Activated CD4-positive, CD25-positive, alpha-beta regulatory T cell treated with anti-CD3 and anti-CD28 coated beads, Interleukin-2, amount 50 U/mL, for 24 hours (primary cell): ENCODE measurements at regions not wholly inside any gene's neighbourhood (a gene's known extent, or its start where the extent isn't known, plus 50 kb on each side); places are given as distances from the start of the nearest gene placed in this dataset.
"Not testable (repeated sequence)": the region's sequence is repeated elsewhere in the genome, so short reads cannot be mapped to it uniquely, and the experiment has no call there.

ENCODE experiments used
- ATAC-seq, 2 donors: fragments of 150-1000 bp; cut with Tn5 transposase; one replicate each; pipeline ENCODE4 v1.10.0; 2021; ENCODE audit warnings: mild to moderate bottlenecking in 1 of 2, moderate library complexity in 1 of 2

DNA sequence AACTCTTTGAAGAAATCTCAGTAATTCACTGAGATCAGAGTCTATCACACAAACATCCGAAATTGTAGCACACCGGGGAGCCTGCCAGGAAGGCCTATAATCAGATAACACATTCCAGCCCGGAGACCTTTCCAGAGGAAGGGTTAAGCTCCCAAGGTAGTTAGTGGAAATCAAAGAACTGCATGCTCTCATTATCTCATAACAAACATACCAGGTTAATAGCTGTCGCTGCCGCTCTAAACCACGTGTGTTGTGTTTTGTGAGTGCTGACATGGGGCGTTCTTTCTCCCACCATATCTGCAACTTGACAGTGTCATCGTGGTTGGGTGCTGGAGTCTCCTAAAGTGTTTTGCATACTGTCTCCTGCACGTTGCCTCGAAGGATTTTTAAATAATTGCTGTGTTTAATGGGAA is 120.7 kb upstream of the CARD11 start:
- no peak for ATAC-seq

DNA sequence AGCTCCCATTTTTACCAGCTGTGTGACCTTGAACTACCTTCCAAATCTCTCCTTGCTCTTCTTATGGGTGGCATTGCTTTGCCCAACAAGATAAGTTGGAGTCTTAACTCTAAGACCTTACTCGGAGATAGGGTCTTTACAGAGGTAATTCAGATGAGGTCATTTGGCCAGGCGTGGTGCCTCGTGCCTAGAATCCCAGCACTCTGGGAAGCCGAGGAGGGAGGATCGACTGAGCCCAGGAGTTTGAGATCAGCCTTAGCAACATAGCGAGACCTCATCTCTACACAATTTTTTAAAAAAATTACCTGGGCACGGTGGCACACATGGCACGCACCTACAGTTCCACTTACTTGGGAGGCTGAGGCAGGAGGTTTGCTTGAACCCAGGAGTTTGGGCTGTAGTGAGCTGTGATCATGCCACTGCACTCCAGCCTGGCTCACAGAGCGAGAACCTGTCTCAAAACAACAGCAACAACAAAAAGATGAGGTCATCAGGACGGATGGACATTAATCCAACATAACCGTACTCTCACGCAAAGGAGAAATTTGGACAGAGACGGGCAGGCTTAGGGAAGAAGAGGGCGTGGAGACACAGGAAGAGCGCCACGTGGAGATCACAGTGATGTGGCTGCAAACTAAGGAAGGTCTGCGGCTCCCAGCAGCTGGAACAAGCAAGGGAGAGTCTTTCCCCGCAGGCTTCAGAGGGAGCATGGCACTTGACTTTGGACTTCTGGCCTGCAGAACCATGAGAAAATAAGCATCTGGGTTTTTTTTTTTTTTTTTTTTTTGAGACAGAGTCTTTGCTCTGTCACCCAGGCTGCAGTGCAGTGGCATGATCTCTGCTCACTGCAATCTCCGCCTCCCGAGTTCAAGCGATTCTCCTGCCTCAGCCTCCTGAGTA is 122.3 kb upstream of the CARD11 start:
- no peak for ATAC-seq

DNA sequence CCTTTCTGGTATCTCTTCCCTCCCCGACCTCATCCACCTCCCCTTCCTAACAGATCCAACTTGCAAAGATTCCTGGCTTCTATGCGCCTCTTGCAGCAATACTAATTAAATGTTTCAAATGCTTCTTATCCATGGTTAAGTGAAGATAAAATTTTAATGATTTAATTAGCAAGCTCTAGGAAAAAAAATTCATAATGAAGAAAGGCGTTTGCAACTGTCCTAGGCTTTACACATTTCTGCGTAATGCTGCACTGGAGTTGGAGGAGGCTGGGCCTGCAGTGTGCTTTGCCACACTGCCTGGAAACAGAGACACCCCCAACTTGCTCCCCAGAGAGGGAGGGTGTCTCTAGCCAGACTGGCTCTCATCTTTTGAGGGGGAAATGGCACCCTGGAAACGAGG is 123.9 kb upstream of the CARD11 start:
- no peak for ATAC-seq

DNA sequence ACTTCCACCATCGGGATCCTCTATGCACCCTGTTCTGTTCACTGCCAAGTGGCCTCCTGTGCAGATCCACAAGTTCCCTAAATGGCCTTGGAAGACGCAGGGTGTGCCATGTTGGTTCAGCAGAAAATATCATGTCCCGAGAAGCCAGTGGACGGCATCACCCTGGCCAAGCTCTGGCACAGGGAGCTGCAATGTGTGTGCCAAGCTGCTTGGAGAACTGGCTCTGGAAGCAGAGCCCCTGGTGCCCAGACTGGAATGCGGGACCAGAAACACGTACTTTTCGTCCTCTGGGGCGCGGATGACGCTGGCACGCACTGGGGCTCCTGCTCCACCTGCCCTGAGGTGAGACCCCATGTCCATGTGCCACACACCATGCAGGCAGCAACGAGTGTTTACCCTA is 124.7 kb upstream of the CARD11 start:
- no peak for ATAC-seq

DNA sequence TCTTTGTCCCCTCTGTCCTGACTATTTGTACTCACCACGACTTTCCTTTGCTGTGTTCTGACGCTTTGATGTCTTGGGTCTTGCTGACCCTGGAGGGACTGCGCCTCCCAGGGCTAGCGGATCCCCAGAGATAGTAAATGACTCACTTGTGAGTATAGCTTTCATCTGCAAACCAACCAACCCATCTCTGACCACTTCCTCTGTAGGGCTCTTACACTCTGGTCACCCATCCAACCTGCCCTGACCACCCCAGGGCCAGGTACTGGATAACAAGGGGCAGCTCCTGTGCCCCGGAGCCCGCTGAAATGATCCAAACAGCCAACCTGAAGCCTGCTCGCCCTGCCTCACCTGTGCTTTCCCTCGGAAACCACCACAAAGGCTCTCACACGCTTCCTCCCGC is 125.2 kb upstream of the CARD11 start:
- no peak for ATAC-seq

GRCh38 chr7:3172768-3173280 is 128.2 kb upstream of the SDK1 start:
- no peak for ATAC-seq

GRCh38 chr7:3174515-3175284 is 126.4 kb upstream of the SDK1 start:
- ATAC-seq = no peak

GRCh38 chr7:3175285-3175902 is 125.7 kb upstream of the SDK1 start:
- no peak for ATAC-seq

- ATAC-seq = no peak
Measured at GRCh38 chr7:3176112-3177000, 124.7 kb upstream of the SDK1 start.

DNA sequence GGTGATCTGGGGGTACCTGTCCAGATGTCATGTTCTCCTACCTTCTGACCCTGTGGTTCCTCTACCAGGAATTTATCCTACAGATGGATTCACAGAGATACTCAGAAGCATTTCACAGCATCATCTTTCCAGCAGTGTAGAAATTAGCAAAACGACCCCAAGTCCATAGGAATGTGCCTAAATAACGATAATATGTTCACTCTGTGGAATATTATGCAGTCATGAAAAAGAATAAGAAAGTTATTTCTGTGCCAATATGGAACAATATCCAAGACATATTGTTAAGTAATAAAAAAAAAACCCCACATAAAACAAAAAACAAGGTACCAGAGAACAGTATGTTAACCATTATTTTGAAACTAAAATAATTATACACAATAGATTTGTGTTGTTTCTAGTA is 123.8 kb upstream of the SDK1 start:
- no peak for ATAC-seq

- no peak for ATAC-seq
Measured at GRCh38 chr7:3179456-3179855, 121.6 kb upstream of the SDK1 start.

- no peak for ATAC-seq
Measured at GRCh38 chr7:3180604-3181003, 120.4 kb upstream of the SDK1 start.

- ATAC-seq = not testable (repeated sequence)
Measured at GRCh38 chr7:3182055-3182454, 119.0 kb upstream of the SDK1 start.

- ATAC-seq = no peak
Measured at GRCh38 chr7:3187444-3188040, 113.5 kb upstream of the SDK1 start.

- ATAC-seq = no peak
Measured at GRCh38 chr7:3188946-3189345, 112.1 kb upstream of the SDK1 start.

- no peak for ATAC-seq
Measured at GRCh38 chr7:3191548-3191947, 109.5 kb upstream of the SDK1 start.

DNA sequence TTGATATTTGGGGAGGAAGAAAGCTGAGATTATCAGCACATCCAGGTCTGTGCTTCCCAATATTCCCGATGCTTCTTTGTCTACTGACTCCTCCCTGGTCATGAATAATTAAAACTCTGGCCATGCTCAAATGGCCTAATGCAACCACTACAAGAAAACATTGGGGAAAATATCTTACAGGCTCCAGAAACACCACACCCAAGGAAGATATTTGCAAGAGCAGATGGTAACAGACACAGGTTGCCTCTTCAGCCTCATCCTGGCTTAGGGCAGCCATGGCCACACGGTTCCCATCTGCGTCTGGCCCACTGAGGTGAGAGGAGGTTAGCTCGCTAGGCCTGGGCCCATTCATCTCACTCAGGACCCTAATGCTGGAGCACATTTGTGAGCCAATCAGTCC is 108.4 kb upstream of the SDK1 start:
- no peak for ATAC-seq

DNA sequence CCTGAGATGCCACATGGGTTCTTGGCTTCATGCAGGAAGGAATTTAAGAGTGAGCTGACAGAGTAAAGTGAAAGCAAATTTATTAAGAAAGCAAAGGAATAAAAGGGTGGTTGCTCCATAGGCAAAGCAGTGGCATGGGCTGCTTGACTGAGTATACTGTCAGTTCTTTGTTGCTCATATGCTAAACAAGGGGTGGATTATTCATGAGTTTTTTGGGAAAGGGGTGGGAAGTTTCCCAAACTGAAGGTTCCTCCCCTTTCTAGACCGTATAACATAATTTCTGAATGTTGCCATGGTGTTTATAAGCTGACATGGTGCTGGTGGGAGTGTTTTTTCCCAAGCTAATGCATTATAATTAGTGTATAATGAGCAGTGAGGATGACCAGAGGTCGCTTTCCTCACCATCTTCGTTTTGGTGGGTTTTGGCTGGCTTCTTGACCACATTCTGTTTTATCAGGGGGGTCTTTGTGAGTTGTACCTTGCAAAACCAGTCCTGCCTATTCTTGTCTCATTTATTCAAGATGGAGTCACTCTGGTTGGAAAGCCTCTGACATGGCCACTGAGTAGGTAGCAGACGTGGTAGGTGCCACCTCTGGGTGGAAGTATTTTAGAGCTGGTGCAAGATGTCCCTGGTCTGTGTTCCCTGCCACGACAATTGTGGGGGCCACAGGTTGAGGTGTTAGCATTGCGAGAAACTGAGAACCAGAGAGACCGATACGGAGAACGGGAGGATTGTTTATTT is 107.5 kb upstream of the SDK1 start:
- ATAC-seq = no peak

DNA sequence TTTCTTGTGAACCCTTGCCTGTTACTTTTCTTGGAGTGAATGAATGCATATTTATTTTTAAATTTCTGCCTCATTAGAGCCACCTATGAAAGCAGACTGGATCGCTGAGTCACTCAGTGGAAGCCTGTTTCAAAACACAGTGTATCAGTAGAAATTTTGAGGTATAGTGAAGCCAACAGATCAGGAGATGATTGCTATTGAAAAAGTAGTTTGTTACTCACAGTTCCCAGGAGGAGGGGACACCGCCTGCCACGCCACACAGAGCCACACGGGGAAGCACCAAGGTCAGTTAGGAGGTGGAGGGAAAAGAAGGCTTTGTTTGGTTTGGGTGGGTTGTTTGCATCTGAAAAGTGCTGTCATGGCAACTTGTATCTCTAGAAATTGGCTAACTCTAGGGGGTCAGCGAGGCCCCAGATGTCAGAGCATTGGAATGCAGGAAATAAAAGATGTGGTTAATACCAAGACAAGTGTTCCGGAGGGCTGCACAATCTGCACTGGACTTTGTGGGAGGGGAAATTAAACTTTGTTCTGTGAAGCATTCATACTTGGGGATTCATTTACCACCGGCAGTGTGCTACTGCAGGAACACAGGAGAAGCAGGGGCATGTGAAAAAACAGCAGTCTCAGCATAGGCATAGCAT is 106.4 kb upstream of the SDK1 start:
- ATAC-seq = no peak

DNA sequence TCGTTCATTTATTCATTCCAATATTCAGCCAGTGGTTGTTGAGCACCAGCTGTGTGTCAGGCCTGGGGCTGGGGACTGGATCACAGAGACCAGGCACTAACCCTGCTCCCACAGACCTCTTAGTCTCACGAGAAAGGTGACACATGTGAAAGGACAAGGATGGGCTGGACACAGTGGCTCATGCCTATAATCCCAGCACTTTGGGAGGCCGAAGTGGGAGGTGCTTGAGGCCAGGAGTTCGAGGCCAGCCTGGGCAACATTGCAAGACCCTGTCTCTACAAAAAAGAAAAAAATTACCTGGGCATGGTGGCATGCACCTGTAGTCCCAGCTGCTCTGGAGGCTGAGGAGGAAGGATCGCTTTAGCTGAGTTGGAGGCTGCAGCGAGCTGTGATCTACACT is 105.9 kb upstream of the SDK1 start:
- no peak for ATAC-seq
